Esophagus muscularis mucosa (tissue), 4 donors: ENCODE measurements at regions not wholly inside any gene's neighbourhood (a gene's known extent, or its start where the extent isn't known, plus 50 kb on each side); places are given as distances from the start of the nearest gene placed in this dataset.

ENCODE experiments used
- DNase-seq: peaks from one replicate; pipeline ENCODE4 v3.0.0-alpha.2; 2017; ENCODE audit errors: extremely low spot score
- H3K27ac ChIP-seq, 4 donors: fragments of 200-600 bp; sonication (generic); replicated peaks in 1 of 4; 1 replicate in 3 of 4; 2 replicates in 1 of 4; pipeline ENCODE4 v1.5.1; 2016 to 2019; ENCODE audit warnings: mild to moderate bottlenecking in 1 of 4
- H3K27me3 ChIP-seq, 4 donors: fragments of 200-600 bp; sonication (generic); one replicate each; pipeline versions ENCODE4 v1.5.1 to v1.6.0; 2016 to 2019
- H3K36me3 ChIP-seq, 4 donors: fragments of 200-600 bp; sonication (generic); one replicate each; pipeline ENCODE4 v1.5.1; 2016 to 2019
- H3K4me1 ChIP-seq, 4 donors: fragments of 200-600 bp; sonication (generic); one replicate each; pipeline ENCODE4 v1.5.1; 2016 to 2019
- H3K4me3 ChIP-seq, 4 donors: fragments of 200-600 bp; sonication (generic); 1 replicate in 2 of 4; 2 replicates in 2 of 4; pipeline ENCODE4 v1.5.1; 2016 to 2019; ENCODE audit warnings: mild to moderate bottlenecking in 4 of 4, moderate library complexity in 1 of 4
- H3K9me3 ChIP-seq, 4 donors: fragments of 200-600 bp; sonication (generic); 1 replicate in 3 of 4; 2 replicates in 1 of 4; pipeline ENCODE4 v1.5.1; 2016 to 2019
- EP300 ChIP-seq: sonication (generic); formaldehyde crosslinking; IDR thresholded peaks from one replicate; pipeline ENCODE4 v1.6.1; 2017; ENCODE audit warnings: antibody characterized with exemption
- POLR2A ChIP-seq: fragments of 450-650 bp; IDR thresholded peaks from one replicate; pipeline ENCODE4 v1.6.1; 2017; ENCODE audit warnings: antibody characterized with exemption, moderate library complexity, mild to moderate bottlenecking, low read depth
- POLR2AphosphoS5 ChIP-seq, 2 donors: sonication (generic); formaldehyde crosslinking; IDR thresholded peaks; one replicate each; pipeline ENCODE4 v1.6.1; 2017; ENCODE audit warnings: antibody characterized with exemption in 2 of 2
- WGBS: methylation state at CpG from one replicate; pipeline ENCODE4 v1.1.5; 2018; 5-methylcytosine and 5-hydroxymethylcytosine counted together
- intact Hi-C: fragments of 100-400 bp; cut with DNase I; formaldehyde crosslinking; loops from one replicate; pipeline ENCODE4 v1.15.1; 2023
- TF ChIP-seq, protein P1 (sequence below), 3 experiments: fragments of 200-600 bp in 2 of 3; fragments of 450-650 bp in 1 of 3; sonication (generic) in 2 of 3; IDR thresholded peaks; one replicate each; pipeline ENCODE4 v1.5.1; 2017 to 2019; ENCODE audit warnings: antibody characterized with exemption in 3 of 3, mild to moderate bottlenecking in 2 of 3, moderate library complexity in 1 of 3

DNA sequence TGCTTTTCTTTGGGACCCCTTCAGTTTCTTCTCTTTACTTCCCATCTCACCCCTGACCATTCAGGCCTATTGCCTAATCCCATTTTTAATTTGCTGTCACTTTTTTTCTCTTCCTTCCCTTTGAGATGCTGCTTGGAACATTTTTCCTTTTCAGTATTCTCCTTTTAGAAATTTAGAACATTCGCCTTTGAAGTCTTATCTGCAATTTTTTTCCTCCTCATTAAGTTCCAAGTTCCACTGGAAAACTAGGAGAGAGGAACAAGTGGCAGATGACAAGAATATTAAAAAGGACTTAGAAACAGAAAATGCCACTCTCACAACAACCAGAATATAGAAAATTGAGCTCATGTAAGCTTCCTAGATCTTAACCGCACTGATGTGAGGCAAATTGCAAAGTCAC is 126.6 kb downstream of the PSMG1 start:
- H3K36me3 ChIP-seq: no peaks in the 10 kb centered on the region
- intact Hi-C loops: no loop called here
- no peaks in the 10 kb centered on the region for H3K9me3 ChIP-seq
- DNase-seq: no peak
- H3K27me3 ChIP-seq: no peaks in the 10 kb centered on the region
- TF ChIP-seq POLR2AphosphoS5 (IDR thresholded peaks at IDR 0.05): no peak
- TF ChIP-seq EP300: no peak
- TF ChIP-seq, protein P1, sequence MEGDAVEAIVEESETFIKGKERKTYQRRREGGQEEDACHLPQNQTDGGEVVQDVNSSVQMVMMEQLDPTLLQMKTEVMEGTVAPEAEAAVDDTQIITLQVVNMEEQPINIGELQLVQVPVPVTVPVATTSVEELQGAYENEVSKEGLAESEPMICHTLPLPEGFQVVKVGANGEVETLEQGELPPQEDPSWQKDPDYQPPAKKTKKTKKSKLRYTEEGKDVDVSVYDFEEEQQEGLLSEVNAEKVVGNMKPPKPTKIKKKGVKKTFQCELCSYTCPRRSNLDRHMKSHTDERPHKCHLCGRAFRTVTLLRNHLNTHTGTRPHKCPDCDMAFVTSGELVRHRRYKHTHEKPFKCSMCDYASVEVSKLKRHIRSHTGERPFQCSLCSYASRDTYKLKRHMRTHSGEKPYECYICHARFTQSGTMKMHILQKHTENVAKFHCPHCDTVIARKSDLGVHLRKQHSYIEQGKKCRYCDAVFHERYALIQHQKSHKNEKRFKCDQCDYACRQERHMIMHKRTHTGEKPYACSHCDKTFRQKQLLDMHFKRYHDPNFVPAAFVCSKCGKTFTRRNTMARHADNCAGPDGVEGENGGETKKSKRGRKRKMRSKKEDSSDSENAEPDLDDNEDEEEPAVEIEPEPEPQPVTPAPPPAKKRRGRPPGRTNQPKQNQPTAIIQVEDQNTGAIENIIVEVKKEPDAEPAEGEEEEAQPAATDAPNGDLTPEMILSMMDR (IDR thresholded peaks at IDR 0.05): no peak
- no peak for TF ChIP-seq POLR2A
- H3K4me3 ChIP-seq: no peak overlapping the region
- H3K4me1 ChIP-seq: peaks cover 0 to 14% (median 6%) of the 10 kb centered on the region in 4 donors
- 90% methylated on average over 2 of the region's 2 CpGs for WGBS
- H3K27ac ChIP-seq: peak overlapping the region in 1 of 4 donors; percentile 26

DNA sequence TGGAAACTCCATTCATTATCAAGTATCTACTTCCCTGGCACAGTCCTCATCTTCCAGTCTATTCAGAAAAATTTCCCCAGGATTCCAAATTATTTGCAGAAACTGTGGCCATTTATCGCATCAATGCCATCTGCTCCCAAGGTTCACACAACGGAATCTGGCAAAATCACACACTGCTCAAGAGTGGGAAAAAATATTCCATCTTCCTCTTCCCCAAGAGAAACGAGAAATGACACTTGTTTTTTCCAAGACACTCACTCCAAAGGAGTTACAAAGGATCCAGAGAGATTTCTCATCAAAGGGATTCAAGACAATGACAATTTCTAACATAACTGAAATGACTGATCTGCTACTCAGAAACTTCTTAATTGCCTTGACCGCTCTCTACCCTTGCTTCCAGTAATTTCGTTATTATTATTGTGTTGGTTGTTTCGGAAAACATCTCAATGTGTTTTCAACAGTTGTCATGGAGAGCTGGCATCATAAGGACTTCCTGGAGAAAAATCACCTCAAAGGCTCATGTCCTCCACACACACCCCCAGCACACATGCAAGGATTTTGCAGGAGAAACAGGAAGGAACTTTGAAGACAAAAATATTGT is 128.0 kb downstream of the PSMG1 start:
- peaks cover 0 to 15% (median 9%) of the 10 kb centered on the region in 4 donors for H3K4me1 ChIP-seq
- no peaks in the 10 kb centered on the region for H3K36me3 ChIP-seq
- no peaks in the 10 kb centered on the region for H3K27me3 ChIP-seq
- H3K9me3 ChIP-seq: no peaks in the 10 kb centered on the region
- 72% methylated on average over 6 of the region's 6 CpGs for WGBS
- peak overlapping the region; percentile 29 to 65 (median 44) for H3K27ac ChIP-seq
- TF ChIP-seq POLR2A: no peak
- no peak for TF ChIP-seq EP300
- TF ChIP-seq, protein P1 (IDR thresholded peaks at IDR 0.05): no peak
- peak; percentile 8 to 46 for TF ChIP-seq POLR2AphosphoS5 (IDR thresholded peaks at IDR 0.05)
- no peak overlapping the region for H3K4me3 ChIP-seq
- DNase-seq: no peak
- intact Hi-C loops: no loop called here

DNA sequence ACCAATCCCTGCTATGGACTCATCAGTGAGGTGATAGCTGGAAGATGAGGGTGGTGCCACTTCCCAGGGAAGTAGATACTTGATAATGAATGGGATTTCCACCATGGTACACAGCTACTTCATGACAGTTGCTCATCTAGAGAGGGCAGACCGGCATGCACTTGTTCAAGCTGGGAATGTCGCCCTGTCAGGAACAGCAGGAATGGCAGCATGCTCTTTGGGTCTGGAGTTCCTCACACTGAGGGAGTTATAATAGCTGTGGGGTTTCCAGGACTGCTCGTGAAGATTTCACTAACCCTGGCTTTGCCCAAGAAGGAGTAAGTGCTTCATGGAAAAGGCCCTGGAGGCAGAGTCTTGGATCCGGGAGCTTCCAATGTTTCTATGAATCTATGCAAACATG is 129.2 kb downstream of the PSMG1 start:
- DNase-seq: no peak
- intact Hi-C loops: no loop called here
- no peaks in the 10 kb centered on the region for H3K9me3 ChIP-seq
- H3K27ac ChIP-seq: peak overlapping the region in 3 of 4 donors; percentile 29 to 65 (median 57)
- TF ChIP-seq POLR2A (no peak), POLR2AphosphoS5 (IDR thresholded peaks at IDR 0.05) (no peak), EP300 (no peak)
- TF ChIP-seq, protein P1 (IDR thresholded peaks at IDR 0.05): no peak
- 95% methylated on average over 4 of the region's 4 CpGs for WGBS
- H3K36me3 ChIP-seq: no peaks in the 10 kb centered on the region
- no peak overlapping the region for H3K4me3 ChIP-seq
- no peaks in the 10 kb centered on the region for H3K27me3 ChIP-seq
- peaks cover 0 to 15% (median 9%) of the 10 kb centered on the region in 4 donors for H3K4me1 ChIP-seq

DNA sequence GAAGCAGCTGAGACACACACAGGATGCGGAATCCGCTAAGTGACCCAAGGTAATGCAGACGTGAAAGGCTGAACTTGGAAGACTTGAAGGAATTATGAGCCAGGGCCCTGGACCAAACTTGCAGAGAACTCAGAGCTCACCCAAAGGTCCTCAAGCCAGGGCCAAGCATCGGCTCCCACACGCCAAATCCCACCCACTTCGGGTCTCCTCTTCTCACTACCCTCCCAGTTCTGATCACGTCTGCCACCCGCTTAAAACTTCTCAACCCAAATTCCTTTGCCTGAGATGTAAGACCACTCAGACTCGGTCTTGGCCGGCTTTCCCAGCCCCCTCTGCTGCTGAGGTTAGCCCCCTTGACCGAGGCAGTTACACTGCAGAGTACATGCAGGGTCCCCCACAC is 130.1 kb downstream of the PSMG1 start:
- DNase-seq: no peak
- TF ChIP-seq POLR2AphosphoS5 (IDR thresholded peaks at IDR 0.05) (no peak), EP300 (no peak), POLR2A (no peak)
- TF ChIP-seq, protein P1 (IDR thresholded peaks at IDR 0.05): no peak
- no peaks in the 10 kb centered on the region for H3K27me3 ChIP-seq
- whole genome bisulfite sequencing: 97% methylated on average over 11 of the region's 11 CpGs
- peaks cover 0 to 15% (median 9%) of the 10 kb centered on the region in 4 donors for H3K4me1 ChIP-seq
- intact Hi-C loops: no loop called here
- H3K36me3 ChIP-seq: no peaks in the 10 kb centered on the region
- H3K9me3 ChIP-seq: no peaks in the 10 kb centered on the region
- no peak overlapping the region for H3K4me3 ChIP-seq
- no peak overlapping the region for H3K27ac ChIP-seq

DNA sequence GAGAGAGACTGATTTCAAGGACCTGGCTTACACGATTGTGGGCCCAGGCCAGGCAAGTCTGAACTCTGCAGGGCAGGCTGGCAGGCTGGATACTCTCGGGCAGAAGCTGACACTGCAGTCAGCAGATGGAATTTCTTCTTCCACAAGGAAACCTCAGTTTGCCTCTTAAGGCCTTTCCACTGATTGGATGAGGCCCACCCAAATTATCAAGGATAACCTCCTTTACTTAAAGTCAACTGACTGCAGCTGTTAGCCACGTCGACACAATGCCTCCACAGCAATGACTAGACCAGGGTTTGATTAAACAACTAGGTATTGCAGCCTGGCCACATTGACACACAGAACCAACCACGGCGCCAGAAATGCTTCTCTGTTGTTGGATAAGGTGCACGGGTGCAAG is 130.5 kb downstream of the PSMG1 start:
- intact Hi-C loops: no loop called here
- H3K27ac ChIP-seq: no peak overlapping the region
- H3K4me3 ChIP-seq: no peak overlapping the region
- no peak for DNase-seq
- WGBS: 85% methylated on average over 7 of the region's 7 CpGs
- peaks cover 0 to 15% (median 9%) of the 10 kb centered on the region in 4 donors for H3K4me1 ChIP-seq
- no peaks in the 10 kb centered on the region for H3K9me3 ChIP-seq
- TF ChIP-seq, protein P1 (IDR thresholded peaks at IDR 0.05): no peak
- no peak for TF ChIP-seq POLR2AphosphoS5 (IDR thresholded peaks at IDR 0.05)
- no peaks in the 10 kb centered on the region for H3K36me3 ChIP-seq
- H3K27me3 ChIP-seq: no peaks in the 10 kb centered on the region
